Activated naive CD8-positive, alpha-beta T cell treated with anti-CD3 and anti-CD28 coated beads, Interleukin-2, amount 50 U/mL, for 24 hours (primary cell): ENCODE measurements at regions not wholly inside any gene's neighbourhood (a gene's known extent, or its start where the extent isn't known, plus 50 kb on each side); places are given as distances from the start of the nearest gene placed in this dataset.
"Not testable (repeated sequence)": the region's sequence is repeated elsewhere in the genome, so short reads cannot be mapped to it uniquely, and the experiment has no call there.

ENCODE experiments used
- ATAC-seq: fragments of 150-1000 bp; cut with Tn5 transposase; one replicate; pipeline ENCODE4 v1.10.0; 2021
- DNase-seq: peaks from one replicate; pipeline ENCODE4 v3.0.0; 2021
- H3K27ac Mint-ChIP-seq: one replicate; pipeline ENCODE4 v1.8.0; 2021; ENCODE audit warnings: mild to moderate bottlenecking, mixed read lengths
- H3K27me3 Mint-ChIP-seq: one replicate; pipeline ENCODE4 v1.8.0; 2021; ENCODE audit warnings: mixed read lengths
- H3K36me3 Mint-ChIP-seq: one replicate; pipeline ENCODE4 v1.8.0; 2021; ENCODE audit warnings: low read depth, mixed read lengths
- H3K4me1 Mint-ChIP-seq: one replicate; pipeline ENCODE4 v1.8.0; 2021; ENCODE audit warnings: mixed read lengths
- H3K4me3 Mint-ChIP-seq: one replicate; pipeline ENCODE4 v1.8.0; 2021; ENCODE audit warnings: mild to moderate bottlenecking, moderate library complexity, mixed read lengths
- H3K9me3 Mint-ChIP-seq: one replicate; pipeline ENCODE4 v1.8.0; 2021; ENCODE audit warnings: mixed read lengths

DNA sequence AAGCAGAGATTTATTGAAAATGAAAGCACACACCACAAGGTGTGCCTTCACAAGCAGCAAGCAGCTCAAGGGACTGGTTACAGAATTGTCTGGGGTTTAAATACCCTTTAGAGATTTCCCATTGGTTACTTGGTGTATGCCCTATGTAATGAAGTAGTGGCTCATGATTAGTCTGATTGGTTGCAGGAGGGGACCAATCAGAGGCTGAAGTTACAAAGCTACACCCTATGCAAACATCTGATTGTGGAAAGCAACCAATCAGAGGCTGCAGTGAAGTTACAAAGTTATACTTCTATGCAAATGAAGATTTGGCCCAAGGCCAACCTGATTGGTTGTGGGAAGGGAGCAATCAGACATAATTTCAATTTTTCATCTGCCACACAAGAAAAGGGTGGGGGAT is 119.9 kb downstream of the C9orf152 start:
- no peak for ATAC-seq
- peaks cover 7% of the 10 kb centered on the region for H3K4me1 Mint-ChIP-seq

DNA sequence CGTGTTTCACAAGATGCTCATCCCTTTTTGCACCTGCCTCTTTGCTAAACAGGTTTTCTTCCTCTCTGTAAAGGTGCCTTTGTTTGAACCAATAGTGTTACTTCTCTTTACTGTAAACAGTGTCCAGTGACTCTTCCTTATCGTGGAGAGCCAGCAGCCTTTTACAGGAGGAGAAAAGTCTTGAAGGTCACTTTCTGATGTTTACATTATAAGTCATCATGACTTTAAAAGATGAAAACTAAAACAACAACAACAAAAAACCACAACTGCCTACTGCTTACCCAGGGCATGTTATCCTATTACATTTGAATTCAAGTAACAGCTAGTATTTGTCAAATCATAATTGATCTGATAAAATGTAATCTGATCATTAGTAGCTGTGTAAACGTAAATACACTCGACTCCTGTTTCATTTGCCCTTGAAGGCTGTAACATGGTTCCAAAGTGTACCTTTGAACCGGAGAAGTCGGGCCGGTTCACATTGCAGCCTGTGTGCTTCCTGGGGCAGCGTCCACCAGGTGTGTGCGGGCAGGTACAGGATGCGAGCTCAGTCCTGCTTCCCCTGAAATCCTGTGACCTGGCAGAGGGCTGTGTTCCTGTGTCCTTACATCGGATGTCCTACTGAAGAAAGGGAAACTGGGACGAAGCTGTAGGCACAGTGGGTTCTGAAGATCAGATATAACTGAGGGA is 118.1 kb downstream of the C9orf152 start:
- H3K4me3 Mint-ChIP-seq: no peak overlapping the region
- H3K9me3 Mint-ChIP-seq: no peaks in the 10 kb centered on the region
- DNase-seq (no peak), ATAC-seq (no peak)
- no peak overlapping the region for H3K27ac Mint-ChIP-seq
- no peaks in the 10 kb centered on the region for H3K36me3 Mint-ChIP-seq
- H3K4me1 Mint-ChIP-seq: peaks cover 7% of the 10 kb centered on the region
- H3K27me3 Mint-ChIP-seq: no peaks in the 10 kb centered on the region

More for the DNA sequence above, 119.9 kb downstream of the C9orf152 start:
- Mint-ChIP-seq H3K27ac (no peak overlapping the region), H3K36me3 (no peaks in the 10 kb centered on the region), H3K4me3 (no peak overlapping the region), H3K27me3 (no peaks in the 10 kb centered on the region), H3K9me3 (no peaks in the 10 kb centered on the region)
- no peak for DNase-seq

DNA sequence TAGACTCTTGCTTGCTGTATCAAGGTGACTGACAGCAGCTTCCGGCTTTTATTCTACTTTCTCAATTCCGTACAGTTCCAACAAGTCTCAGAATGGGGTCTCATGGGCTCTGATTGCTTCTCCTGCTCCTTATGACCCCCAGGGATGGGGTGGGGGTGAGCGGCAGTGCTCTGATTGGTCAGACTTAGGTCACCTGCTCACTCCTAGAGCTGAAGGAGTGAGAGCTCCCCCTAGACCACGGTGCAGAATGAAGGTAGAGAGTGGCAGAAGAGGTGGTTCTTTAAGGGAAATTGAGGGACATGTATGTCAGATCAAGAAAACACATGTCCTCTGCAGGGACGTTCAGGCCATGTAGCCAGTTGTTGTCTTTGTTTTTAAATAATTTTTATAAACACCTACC is 115.2 kb downstream of the C9orf152 start:
- Mint-ChIP-seq H3K4me1 (peaks cover 3% of the 10 kb centered on the region), H3K9me3 (no peaks in the 10 kb centered on the region), H3K36me3 (no peaks in the 10 kb centered on the region), H3K4me3 (no peak overlapping the region), H3K27ac (no peak overlapping the region), H3K27me3 (no peaks in the 10 kb centered on the region)
- ATAC-seq (no peak), DNase-seq (no peak)

DNA sequence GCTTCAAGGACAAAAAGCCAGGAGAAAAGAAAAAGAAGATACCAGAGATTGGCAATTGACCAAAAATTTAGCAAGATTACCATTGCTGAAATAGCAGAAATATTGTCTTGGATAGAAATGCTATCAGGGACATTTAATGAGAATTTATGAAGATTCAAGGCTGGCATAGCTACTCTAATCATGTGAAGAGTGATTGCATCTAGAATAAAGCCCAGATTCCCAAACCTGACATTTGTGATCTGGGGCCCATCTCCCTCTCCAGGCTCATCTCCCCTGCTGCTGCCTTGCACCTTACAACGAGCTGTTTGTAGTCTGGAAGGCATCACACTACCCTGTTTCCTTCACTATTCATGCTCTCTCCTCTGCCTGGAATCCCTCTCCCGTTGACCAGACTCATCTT is 114.5 kb downstream of the C9orf152 start:
- H3K27ac Mint-ChIP-seq: no peak overlapping the region
- H3K4me3 Mint-ChIP-seq: no peak overlapping the region
- no peaks in the 10 kb centered on the region for H3K27me3 Mint-ChIP-seq
- ATAC-seq (no peak), DNase-seq (no peak)
- H3K4me1 Mint-ChIP-seq: peaks cover 2% of the 10 kb centered on the region
- no peaks in the 10 kb centered on the region for H3K9me3 Mint-ChIP-seq
- no peaks in the 10 kb centered on the region for H3K36me3 Mint-ChIP-seq

DNA sequence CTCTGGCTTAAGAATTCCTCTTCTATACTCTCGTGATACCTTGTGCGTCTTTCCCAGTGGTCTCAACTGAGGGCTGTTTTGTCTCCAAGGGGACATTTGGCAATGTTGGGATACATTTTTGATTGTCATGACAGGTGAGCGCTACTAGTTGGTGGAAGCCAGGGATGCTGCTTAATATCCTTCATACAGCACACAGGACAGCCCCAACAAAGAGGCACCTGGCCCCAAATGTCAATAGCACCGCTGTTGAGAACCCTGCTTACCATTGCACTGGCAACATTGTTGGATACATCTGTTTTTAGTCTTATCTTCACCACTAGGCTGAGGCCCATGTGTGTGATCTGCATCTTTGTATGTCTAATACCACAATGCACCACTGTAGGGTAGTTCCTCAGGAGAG is 114.1 kb downstream of the C9orf152 start:
- Mint-ChIP-seq H3K4me1 (peaks cover 4% of the 10 kb centered on the region), H3K36me3 (no peaks in the 10 kb centered on the region), H3K27ac (no peak overlapping the region), H3K27me3 (no peaks in the 10 kb centered on the region), H3K9me3 (no peaks in the 10 kb centered on the region), H3K4me3 (no peak overlapping the region)
- DNase-seq: no peak
- no peak for ATAC-seq

DNA sequence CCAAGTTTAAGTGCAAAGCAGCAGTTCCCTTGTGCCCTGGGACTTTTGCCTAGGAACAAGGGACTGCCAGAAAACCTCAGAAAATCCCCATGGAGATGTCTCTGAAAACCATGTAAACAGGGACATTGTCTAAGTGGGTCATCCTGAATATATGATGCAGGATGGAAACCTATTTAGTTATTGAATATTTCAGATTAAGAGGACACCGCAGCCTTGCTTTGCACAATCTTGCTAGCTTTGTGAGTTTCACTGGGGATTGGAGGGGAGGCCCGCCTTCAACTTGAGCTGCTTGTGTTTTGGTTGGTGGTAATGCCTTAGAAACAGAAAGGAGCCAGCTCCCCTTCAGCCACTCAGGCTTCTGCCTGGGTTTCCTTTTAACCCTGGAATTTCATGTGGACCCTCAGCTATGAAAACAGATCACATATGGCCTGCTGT is 112.8 kb downstream of the C9orf152 start:
- peaks cover 5% of the 10 kb centered on the region for H3K4me1 Mint-ChIP-seq
- no peaks in the 10 kb centered on the region for H3K9me3 Mint-ChIP-seq
- H3K36me3 Mint-ChIP-seq: no peaks in the 10 kb centered on the region
- ATAC-seq (no peak), DNase-seq (no peak)
- H3K27ac Mint-ChIP-seq: no peak overlapping the region
- H3K27me3 Mint-ChIP-seq: no peaks in the 10 kb centered on the region
- no peak overlapping the region for H3K4me3 Mint-ChIP-seq

DNA sequence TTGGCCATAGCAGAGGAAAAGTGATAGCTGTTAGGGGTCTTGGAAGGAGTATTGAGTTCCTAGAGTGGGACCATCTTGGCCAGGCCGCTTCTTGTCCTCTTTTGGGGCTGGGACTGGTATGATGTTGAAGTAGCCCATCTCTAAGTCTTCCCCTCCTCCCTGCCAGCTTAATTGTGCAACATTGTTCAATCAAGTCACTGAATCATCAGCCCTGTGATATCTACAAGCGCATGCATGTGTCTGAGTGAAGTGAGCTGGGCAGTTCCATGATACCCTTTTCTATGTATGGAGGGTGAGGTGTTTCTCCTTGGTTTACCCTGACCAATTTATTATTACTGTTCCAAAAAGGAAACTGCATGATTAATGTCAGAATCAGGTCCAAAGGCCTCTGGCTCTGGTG is 112.2 kb downstream of the C9orf152 start:
- H3K27ac Mint-ChIP-seq: no peak overlapping the region
- H3K4me1 Mint-ChIP-seq: peaks cover 6% of the 10 kb centered on the region
- ATAC-seq (no peak), DNase-seq (no peak)
- H3K27me3 Mint-ChIP-seq: no peaks in the 10 kb centered on the region
- no peaks in the 10 kb centered on the region for H3K36me3 Mint-ChIP-seq
- H3K9me3 Mint-ChIP-seq: no peaks in the 10 kb centered on the region
- no peak overlapping the region for H3K4me3 Mint-ChIP-seq

DNA sequence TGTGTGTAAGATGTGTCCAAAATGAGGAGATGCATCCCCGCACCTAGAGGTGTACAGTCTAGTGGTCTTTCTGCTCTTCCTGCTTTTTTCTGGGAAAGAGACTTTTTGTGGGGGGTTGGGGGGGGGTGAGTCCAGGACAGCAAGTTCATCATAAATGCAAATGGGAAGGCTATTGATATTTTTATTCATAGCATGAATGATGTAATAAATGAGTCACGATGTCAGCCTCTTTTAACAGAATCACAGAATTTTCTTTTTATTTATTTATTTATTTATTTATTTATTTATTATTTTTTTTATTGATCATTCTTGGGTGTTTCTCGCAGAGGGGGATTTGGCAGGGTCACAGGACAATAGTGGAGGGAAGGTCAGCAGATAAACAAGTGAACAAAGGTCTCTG is 111.3 kb downstream of the C9orf152 start:
- H3K4me1 Mint-ChIP-seq, H3K9me3 Mint-ChIP-seq, H3K27me3 Mint-ChIP-seq, H3K4me3 Mint-ChIP-seq, DNase-seq, H3K27ac Mint-ChIP-seq, ATAC-seq, H3K36me3 Mint-ChIP-seq: not testable (repeated sequence)

DNA sequence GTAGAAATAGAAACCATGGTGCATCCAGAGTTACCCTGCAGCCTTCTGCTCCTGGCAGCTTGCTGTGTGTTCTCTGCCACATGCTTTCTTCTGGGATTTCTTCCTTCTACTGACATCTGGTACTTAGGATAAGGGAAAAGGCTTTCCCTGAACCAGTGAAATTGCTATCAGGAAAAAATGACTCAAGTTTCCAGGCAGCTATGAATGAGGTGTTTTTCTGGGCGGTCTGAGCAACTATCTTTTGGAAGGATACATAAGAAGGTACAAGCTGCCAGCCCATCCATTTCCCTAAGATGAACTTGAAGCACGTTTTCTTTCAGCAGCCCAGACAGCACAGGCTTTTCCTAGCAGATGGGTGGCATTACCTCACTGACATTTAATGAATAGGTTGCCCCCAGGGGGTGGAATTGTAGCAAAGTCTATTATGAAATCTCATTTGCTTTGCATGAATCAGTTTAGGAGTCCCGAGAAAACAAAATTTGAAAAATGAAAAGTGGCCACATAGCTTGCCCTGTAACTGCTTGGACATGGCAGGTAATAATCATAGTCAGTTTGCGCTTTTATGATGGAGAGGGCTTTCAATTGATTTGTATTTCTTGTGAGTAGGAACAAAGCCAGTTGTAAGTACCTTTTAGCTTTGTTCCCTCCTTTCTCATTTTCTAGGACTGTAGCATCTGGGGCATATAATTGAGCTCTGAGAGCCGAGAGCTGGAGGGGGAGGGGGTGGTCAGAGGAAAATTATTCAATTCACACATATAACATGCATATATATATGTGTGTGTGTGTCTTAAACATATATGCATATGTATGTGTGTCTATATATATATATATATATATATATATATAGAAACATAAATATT is 108.5 kb downstream of the C9orf152 start:
- Mint-ChIP-seq H3K4me3 (no peak overlapping the region), H3K27ac (no peak overlapping the region), H3K9me3 (no peaks in the 10 kb centered on the region), H3K36me3 (no peaks in the 10 kb centered on the region), H3K27me3 (no peaks in the 10 kb centered on the region), H3K4me1 (peaks cover 13% of the 10 kb centered on the region)
- ATAC-seq: no peak
- no peak for DNase-seq

DNA sequence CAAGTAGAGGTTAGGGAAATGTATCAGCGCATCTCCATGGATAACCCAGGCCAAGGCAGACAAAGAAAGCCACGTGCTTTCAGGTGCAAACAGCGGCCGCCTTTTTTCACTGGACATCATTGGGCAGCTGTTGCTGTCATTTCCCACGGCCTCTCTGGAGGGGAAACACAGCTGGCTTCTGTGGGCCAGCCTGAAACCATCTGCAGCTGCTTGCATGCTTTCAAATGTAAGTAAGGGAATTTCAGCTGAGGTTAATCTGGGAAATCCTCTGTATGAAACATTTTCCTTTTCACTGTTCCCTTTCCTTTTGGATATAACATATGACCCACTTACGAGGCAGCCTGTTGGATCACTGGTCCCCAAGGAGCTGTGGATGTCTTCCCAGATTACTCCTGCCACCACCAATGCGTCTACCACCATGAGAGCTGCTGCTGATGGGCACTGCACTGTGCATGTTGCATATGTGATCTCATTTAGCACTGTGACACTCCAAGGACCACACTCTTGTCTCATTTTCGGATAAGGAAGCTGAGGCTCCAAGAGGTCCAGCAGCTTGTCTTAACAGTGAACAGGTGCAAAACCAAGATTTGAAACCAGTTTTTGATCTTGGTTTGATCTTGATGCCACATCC is 106.3 kb downstream of the C9orf152 start:
- DNase-seq (no peak), ATAC-seq (no peak)
- Mint-ChIP-seq H3K27me3 (no peaks in the 10 kb centered on the region), H3K4me1 (peaks cover 13% of the 10 kb centered on the region), H3K4me3 (no peak overlapping the region), H3K36me3 (no peaks in the 10 kb centered on the region), H3K27ac (no peak overlapping the region), H3K9me3 (no peaks in the 10 kb centered on the region)

DNA sequence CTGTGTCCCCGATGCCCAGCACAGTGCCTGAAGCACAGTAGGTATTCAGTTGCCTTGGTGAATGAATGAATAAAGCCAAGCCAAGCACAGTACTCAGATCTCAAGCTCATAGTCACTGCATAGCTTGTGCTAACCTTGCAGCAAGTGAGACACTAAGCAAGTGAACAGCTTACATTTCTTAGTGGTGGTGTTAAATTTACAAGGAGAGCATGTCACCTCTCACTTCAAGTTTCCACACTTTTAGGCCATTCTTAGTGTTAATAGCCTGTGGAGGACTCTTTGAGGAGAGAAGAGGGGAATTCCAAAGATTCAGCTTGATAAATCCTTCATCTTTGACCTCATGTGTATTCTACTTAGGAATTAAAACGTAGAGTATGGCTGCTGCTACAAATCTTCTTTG is 104.7 kb downstream of the C9orf152 start:
- Mint-ChIP-seq H3K27me3 (no peaks in the 10 kb centered on the region), H3K4me1 (peaks cover 13% of the 10 kb centered on the region), H3K36me3 (no peaks in the 10 kb centered on the region), H3K27ac (no peak overlapping the region), H3K9me3 (no peaks in the 10 kb centered on the region), H3K4me3 (no peak overlapping the region)
- DNase-seq: no peak
- ATAC-seq: no peak

DNA sequence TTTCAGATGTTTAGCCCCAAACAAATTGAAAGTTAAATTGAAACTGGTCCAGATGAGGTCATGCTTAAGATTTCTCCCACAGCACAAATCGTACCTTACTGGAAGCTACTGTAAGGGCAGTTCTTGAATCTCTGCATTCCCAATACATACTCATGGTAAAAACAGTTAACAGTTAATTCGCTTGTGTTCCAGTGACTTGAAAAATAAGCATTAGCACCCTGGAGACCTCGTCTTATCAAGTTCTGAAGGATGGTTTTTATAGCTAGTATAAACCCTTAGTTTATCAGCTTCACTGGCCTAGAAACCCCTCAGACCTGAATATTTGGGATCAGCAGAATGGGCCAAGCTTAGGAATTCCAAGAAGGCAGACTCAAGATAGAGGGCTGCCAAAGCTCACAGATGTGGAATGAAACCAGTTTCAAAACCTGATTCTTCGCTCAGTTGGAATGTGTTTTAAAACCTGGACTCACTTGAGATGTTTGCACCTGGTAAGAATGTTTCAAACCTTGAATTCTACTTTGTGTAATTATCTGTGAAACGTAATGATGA is 103.6 kb downstream of the C9orf152 start:
- Mint-ChIP-seq H3K36me3 (no peaks in the 10 kb centered on the region), H3K4me1 (peaks cover 9% of the 10 kb centered on the region), H3K4me3 (no peak overlapping the region), H3K27ac (no peak overlapping the region), H3K9me3 (no peaks in the 10 kb centered on the region), H3K27me3 (no peaks in the 10 kb centered on the region)
- no peak for ATAC-seq
- DNase-seq: no peak

DNA sequence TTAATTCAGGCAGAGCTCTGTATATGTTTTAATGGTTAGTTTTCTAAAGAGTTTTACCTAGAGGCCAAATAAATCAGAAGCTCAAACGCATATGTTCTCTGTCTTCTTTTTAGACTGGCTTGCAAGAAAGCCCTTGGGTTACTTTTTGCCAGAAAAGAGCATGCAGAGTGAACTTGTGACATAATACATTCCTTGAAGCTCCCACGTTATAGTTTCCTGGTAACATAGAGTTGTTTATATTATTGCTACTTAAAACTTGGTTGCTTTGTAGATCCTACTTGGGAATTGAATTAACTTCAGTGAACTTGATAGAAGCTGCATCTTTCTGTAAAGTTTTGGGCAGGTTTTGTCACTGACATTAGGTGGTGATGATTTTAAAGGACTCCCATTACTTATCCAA is 102.9 kb downstream of the C9orf152 start:
- no peak overlapping the region for H3K27ac Mint-ChIP-seq
- no peaks in the 10 kb centered on the region for H3K36me3 Mint-ChIP-seq
- DNase-seq: no peak

DNA sequence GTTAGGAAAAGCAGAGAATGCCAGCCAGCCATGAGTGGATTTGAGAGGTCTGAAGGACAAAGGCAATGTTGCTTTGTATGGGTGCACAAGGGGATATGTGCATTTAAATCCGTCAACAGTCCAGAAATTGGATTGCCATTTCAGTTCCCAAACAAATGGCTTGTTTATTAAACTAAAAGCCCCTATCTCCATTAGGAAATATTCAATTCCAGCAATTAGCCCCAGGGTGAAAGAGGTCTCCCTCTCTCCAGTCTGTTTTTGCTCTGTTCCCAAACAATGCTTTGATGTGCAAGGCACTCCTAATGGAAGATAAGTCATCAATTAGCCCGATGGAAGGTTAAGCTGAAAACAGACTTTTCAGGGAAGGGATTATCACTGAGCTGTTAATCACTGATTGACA is 101.3 kb downstream of the C9orf152 start:
- no peaks in the 10 kb centered on the region for H3K9me3 Mint-ChIP-seq
- no peak overlapping the region for H3K4me3 Mint-ChIP-seq
- no peaks in the 10 kb centered on the region for H3K36me3 Mint-ChIP-seq
- no peak for ATAC-seq
- H3K4me1 Mint-ChIP-seq: peaks cover 6% of the 10 kb centered on the region
- H3K27me3 Mint-ChIP-seq: no peaks in the 10 kb centered on the region
- no peak overlapping the region for H3K27ac Mint-ChIP-seq
- DNase-seq: no peak

More for the DNA sequence above, 102.9 kb downstream of the C9orf152 start:
- peaks cover 9% of the 10 kb centered on the region for H3K4me1 Mint-ChIP-seq
- ATAC-seq: no peak
- H3K4me3 Mint-ChIP-seq: no peak overlapping the region
- H3K27me3 Mint-ChIP-seq: no peaks in the 10 kb centered on the region
- no peaks in the 10 kb centered on the region for H3K9me3 Mint-ChIP-seq
